ENCODE measurements at regions not wholly inside any gene's neighbourhood (a gene's known extent, or its start where the extent isn't known, plus 50 kb on each side); places are given as distances from the start of the nearest gene placed in this dataset.

GRCh38 chr18:65548316-65548715, 202.5 kb upstream of the CDH7 start:
- intact Hi-C loops (cut with DNase I): no loop called here
- DNase-seq: no peak
- Histone ChIP-seq H3K4me3 (no peak overlapping the region), H3K27me3 (no peaks in the 10 kb centered on the region), H3K4me1 (no peaks in the 10 kb centered on the region), H3K9me3 (peaks cover 0 to 14% (median 0%) of the 10 kb centered on the region in 11 donors), H3K27ac (no peak overlapping the region), H3K36me3 (no peaks in the 10 kb centered on the region)
- 60 to 69% methylated on average over 3 of the region's 3 CpGs for WGBS, 2 donors
- TF ChIP-seq, protein P1, sequence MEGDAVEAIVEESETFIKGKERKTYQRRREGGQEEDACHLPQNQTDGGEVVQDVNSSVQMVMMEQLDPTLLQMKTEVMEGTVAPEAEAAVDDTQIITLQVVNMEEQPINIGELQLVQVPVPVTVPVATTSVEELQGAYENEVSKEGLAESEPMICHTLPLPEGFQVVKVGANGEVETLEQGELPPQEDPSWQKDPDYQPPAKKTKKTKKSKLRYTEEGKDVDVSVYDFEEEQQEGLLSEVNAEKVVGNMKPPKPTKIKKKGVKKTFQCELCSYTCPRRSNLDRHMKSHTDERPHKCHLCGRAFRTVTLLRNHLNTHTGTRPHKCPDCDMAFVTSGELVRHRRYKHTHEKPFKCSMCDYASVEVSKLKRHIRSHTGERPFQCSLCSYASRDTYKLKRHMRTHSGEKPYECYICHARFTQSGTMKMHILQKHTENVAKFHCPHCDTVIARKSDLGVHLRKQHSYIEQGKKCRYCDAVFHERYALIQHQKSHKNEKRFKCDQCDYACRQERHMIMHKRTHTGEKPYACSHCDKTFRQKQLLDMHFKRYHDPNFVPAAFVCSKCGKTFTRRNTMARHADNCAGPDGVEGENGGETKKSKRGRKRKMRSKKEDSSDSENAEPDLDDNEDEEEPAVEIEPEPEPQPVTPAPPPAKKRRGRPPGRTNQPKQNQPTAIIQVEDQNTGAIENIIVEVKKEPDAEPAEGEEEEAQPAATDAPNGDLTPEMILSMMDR (IDR thresholded peaks at IDR 0.05): no peak
- no peak for ATAC-seq

GRCh38 chr18:65547046-65547445, 203.8 kb upstream of the CDH7 start:
- no peak for ATAC-seq
- no peak overlapping the region for H3K27ac ChIP-seq
- DNase-seq: no peak

GRCh38 chr18:65544701-65545100, 206.1 kb upstream of the CDH7 start:
- Histone ChIP-seq H3K36me3 (no peaks in the 10 kb centered on the region), H3K4me3 (no peak overlapping the region), H3K27ac (no peak overlapping the region), H3K27me3 (no peaks in the 10 kb centered on the region), H3K9me3 (peaks cover 0 to 12% (median 0%) of the 10 kb centered on the region in 11 donors), H3K4me1 (no peaks in the 10 kb centered on the region)
- intact Hi-C loops (cut with DNase I): no loop called here
- 85 to 86% methylated on average over 6 of the region's 6 CpGs for WGBS, 2 donors
- ATAC-seq: no peak
- no peak for DNase-seq
- TF ChIP-seq, protein P1 (IDR thresholded peaks at IDR 0.05): no peak

More at GRCh38 chr18:65547046-65547445, 203.8 kb upstream of the CDH7 start:
- Histone ChIP-seq H3K27me3 (no peaks in the 10 kb centered on the region), H3K4me3 (no peak overlapping the region), H3K4me1 (no peaks in the 10 kb centered on the region), H3K36me3 (no peaks in the 10 kb centered on the region), H3K9me3 (peaks cover 0 to 12% (median 0%) of the 10 kb centered on the region in 11 donors)
- TF ChIP-seq, protein P1 (IDR thresholded peaks at IDR 0.05): no peak
- intact Hi-C loops (cut with DNase I): no loop called here

DNA sequence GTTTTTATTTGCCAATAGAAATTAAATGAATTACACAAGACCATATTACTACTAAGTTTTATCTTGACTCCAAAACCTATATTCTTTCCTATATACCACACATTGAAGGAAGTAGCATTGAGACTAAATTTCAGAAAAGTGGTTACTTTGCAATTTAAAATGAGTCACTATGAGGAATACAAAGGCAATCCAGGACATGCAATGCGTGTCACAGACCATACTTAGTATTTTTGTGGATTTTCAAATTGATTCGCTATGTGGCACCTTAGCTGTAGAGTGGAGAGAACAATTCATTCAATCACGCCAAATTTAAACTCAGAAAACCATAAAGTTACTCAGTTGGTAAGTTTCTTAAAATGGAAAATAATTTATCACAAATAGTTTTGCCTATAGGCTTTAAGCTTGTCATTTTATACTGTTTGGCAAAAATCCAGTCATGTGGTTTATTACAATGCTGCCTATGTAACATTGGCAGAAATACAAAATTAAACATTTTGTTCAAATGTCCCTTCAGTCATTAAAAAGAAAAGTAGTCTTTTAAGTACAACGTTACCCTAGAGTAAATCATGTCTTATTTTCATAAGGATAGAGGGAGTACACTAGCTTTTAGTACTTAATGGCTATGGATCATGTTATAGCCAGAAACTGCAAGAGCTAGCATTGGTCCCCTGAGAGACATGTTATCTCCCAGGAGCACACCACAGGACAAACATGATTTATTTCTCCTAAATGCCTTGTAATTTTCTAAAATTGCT, 222.8 kb upstream of the CDH7 start:
- DNase-seq (no peak), ATAC-seq (no peak)
- peaks cover 0 to 11% (median 4%) of the 10 kb centered on the region in 11 donors for H3K9me3 ChIP-seq
- no peak overlapping the region for H3K4me3 ChIP-seq
- H3K27ac ChIP-seq: no peak overlapping the region
- H3K4me1 ChIP-seq: no peaks in the 10 kb centered on the region
- 79 to 80% methylated on average over 4 of the region's 4 CpGs for WGBS, 2 donors
- no peaks in the 10 kb centered on the region for H3K36me3 ChIP-seq
- TF ChIP-seq, protein P1 (IDR thresholded peaks at IDR 0.05): no peak
- intact Hi-C loops (cut with DNase I): no loop called here
- no peaks in the 10 kb centered on the region for H3K27me3 ChIP-seq

All from heart right ventricle (tissue), 16 donors.